C4-2B (cell line): ENCODE measurements at regions not wholly inside any gene's neighbourhood (a gene's known extent, or its start where the extent isn't known, plus 50 kb on each side); places are given as distances from the start of the nearest gene placed in this dataset.

Source experiments
- ZFX ChIP-seq: fragments of 450-650 bp; IDR thresholded peaks from 2 replicates; pipeline ENCODE4 v1.6.1; 2017
- TF ChIP-seq, protein P1 (sequence below): fragments of 450-650 bp; conservative IDR thresholded peaks from 2 replicates; pipeline ENCODE4 v1.5.1; 2017; ENCODE audit warnings: mild to moderate bottlenecking

DNA sequence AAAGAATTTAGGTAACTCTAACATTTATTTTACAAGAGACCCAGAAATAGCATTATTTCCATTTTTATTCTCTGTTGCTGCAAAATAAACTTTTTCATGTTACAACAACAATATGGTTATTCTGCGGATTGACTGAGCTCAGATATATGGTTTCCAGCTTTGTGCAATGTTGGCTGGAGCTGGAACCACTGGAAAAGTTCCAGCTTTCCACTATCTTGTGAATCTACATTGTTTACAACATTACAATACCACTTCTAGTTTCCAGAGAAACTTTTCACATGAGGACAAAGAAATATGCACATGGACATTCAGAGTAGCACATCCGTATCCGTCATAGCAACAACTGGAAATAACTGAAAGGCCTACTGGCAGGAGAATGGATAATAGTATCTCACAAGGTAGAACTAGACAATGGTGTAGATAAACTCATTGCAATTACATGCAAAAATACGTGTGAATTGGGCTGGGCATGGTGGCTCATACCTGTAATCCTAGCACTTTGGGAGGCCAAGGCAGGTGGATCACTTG is 436.1 kb upstream of the ADAMTS16 start:
- TF ChIP-seq, protein P1, sequence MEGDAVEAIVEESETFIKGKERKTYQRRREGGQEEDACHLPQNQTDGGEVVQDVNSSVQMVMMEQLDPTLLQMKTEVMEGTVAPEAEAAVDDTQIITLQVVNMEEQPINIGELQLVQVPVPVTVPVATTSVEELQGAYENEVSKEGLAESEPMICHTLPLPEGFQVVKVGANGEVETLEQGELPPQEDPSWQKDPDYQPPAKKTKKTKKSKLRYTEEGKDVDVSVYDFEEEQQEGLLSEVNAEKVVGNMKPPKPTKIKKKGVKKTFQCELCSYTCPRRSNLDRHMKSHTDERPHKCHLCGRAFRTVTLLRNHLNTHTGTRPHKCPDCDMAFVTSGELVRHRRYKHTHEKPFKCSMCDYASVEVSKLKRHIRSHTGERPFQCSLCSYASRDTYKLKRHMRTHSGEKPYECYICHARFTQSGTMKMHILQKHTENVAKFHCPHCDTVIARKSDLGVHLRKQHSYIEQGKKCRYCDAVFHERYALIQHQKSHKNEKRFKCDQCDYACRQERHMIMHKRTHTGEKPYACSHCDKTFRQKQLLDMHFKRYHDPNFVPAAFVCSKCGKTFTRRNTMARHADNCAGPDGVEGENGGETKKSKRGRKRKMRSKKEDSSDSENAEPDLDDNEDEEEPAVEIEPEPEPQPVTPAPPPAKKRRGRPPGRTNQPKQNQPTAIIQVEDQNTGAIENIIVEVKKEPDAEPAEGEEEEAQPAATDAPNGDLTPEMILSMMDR, result no peak
- no peak for TF ChIP-seq ZFX
